HEK293T (cell line): ENCODE measurements at regions not wholly inside any gene's neighbourhood (a gene's known extent, or its start where the extent isn't known, plus 50 kb on each side); places are given as distances from the start of the nearest gene placed in this dataset.

Experiments used
- ARNT ChIP-seq: fragments of 450-650 bp; IDR thresholded peaks from 2 replicates; pipeline ENCODE4 v1.6.1; 2017; ENCODE audit warnings: mild to moderate bottlenecking
- BHLHE40 ChIP-seq: fragments of 450-650 bp; IDR thresholded peaks from 2 replicates; pipeline ENCODE4 v1.6.1; 2016; ENCODE audit warnings: mild to moderate bottlenecking, moderate library complexity, borderline replicate concordance
- CTBP1 ChIP-seq: fragments of 450-650 bp; IDR thresholded peaks from 2 replicates; pipeline ENCODE4 v1.6.1; 2016; ENCODE audit warnings: borderline replicate concordance
- ELF4 ChIP-seq: fragments of 450-650 bp; IDR thresholded peaks from 2 replicates; pipeline ENCODE4 v1.6.1; 2017; ENCODE audit warnings: antibody characterized with exemption
- FOXK2 ChIP-seq: fragments of 450-650 bp; IDR thresholded peaks from 2 replicates; pipeline ENCODE4 v1.6.1; 2016; ENCODE audit warnings: mild to moderate bottlenecking
- SUZ12 ChIP-seq: fragments of 450-650 bp; IDR thresholded peaks from 2 replicates; pipeline ENCODE4 v1.6.1; 2016; ENCODE audit warnings: mild to moderate bottlenecking
- TARDBP ChIP-seq: fragments of 450-650 bp; IDR thresholded peaks from 2 replicates; pipeline ENCODE4 v1.6.1; 2016

DNA sequence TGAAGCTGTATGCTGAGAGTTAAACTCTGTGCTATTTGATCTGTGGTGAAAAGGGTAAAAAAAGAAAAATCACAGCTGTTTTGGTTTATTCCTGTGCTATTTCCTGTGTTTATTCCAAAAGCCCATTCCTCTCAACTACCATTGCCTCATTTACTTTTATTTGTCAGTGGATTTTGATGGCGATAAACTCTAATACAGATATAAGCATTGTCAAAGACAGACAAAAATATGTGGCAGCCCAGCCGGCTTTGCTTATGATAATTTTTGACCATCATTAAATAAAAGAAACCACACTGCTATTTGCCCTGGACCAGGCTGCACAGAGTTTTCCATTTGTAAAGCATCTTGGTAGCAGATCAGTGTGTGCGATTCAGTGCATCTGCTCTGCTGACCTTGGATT, 473.6 kb upstream of the ASIC2 start:
- TF ChIP-seq TARDBP (no peak), CTBP1 (no peak), BHLHE40 (no peak), SUZ12 (no peak), ARNT (no peak), FOXK2 (no peak), ELF4 (no peak)
